Mucosa of descending colon (tissue), 3 donors: ENCODE measurements at regions not wholly inside any gene's neighbourhood (a gene's known extent, or its start where the extent isn't known, plus 50 kb on each side); places are given as distances from the start of the nearest gene placed in this dataset.

Source experiments
- ATAC-seq: fragments of 200-7000 bp; cut with Tn5 transposase; one replicate; pipeline ENCODE4 v1.9.1; 2020; ENCODE audit warnings: mild to moderate bottlenecking, moderate library complexity
- DNase-seq, 3 donors: peaks; one replicate each; pipeline ENCODE4 v3.0.0-alpha.2; 2020
- H3K36me3 ChIP-seq: fragments of 200-600 bp; one replicate; pipeline ENCODE4 v1.8.0; 2021; ENCODE audit warnings: low read depth, mild to moderate bottlenecking
- H3K4me1 ChIP-seq: fragments of 200-600 bp; one replicate; pipeline ENCODE4 v1.8.0; 2021; ENCODE audit warnings: low read depth, mild to moderate bottlenecking
- H3K4me3 ChIP-seq: fragments of 200-600 bp; one replicate; pipeline ENCODE4 v1.8.0; 2021; ENCODE audit warnings: mild to moderate bottlenecking
- H3K9me3 ChIP-seq: fragments of 200-600 bp; one replicate; pipeline ENCODE4 v1.8.0; 2021; ENCODE audit warnings: mild to moderate bottlenecking
- CTCF ChIP-seq: fragments of 200-600 bp; IDR thresholded peaks from one replicate; pipeline ENCODE4 v1.8.0; 2022; ENCODE audit warnings: antibody characterized with exemption, mild to moderate bottlenecking
- intact Hi-C, 2 donors: fragments of 100-400 bp; cut with DNase I in 1 of 2; cut with micrococcal nuclease in 1 of 2; formaldehyde crosslinking; loops; one replicate each; pipeline versions ENCODE4 v1.11.0 to v1.11.1; 2022; cut with DNase I, micrococcal nuclease
- donor health status: DM: no; HTN: no; CAD: no; lungs with moderate emphysema.
- donor health status: DM: no; HTN: no; CAD: no.
- donor health status: DM: no; HTN: yes; CAD: no.

- Histone ChIP-seq H3K4me3 (no peak overlapping the region), H3K9me3 (no peaks in the 10 kb centered on the region), H3K4me1 (no peaks in the 10 kb centered on the region), H3K36me3 (no peaks in the 10 kb centered on the region)
- intact Hi-C loops: no loop called here
- DNase-seq: no peak
- no peak for TF ChIP-seq CTCF
- ATAC-seq: no peak
Observed at GRCh38 chr2:61690078-61690596, 152.0 kb upstream of the XPO1 start.

GRCh38 chr2:61689568-61689967 is 151.4 kb upstream of the XPO1 start:
- Histone ChIP-seq H3K4me3 (no peak overlapping the region), H3K9me3 (no peaks in the 10 kb centered on the region), H3K36me3 (no peaks in the 10 kb centered on the region), H3K4me1 (no peaks in the 10 kb centered on the region)
- intact Hi-C loops: no loop called here
- DNase-seq (no peak), ATAC-seq (no peak)
- TF ChIP-seq CTCF: no peak

- Histone ChIP-seq H3K9me3 (no peaks in the 10 kb centered on the region), H3K36me3 (no peaks in the 10 kb centered on the region), H3K4me3 (no peak overlapping the region), H3K4me1 (no peaks in the 10 kb centered on the region)
- DNase-seq (no peak), ATAC-seq (no peak)
- intact Hi-C loops: no loop called here
- no peak for TF ChIP-seq CTCF
Observed at GRCh38 chr2:61688369-61689334, 150.5 kb upstream of the XPO1 start.

- DNase-seq: no peak
- no peak for TF ChIP-seq CTCF
- Histone ChIP-seq H3K36me3 (no peaks in the 10 kb centered on the region), H3K9me3 (peaks cover 15% of the 10 kb centered on the region), H3K4me3 (no peak overlapping the region), H3K4me1 (no peaks in the 10 kb centered on the region)
- intact Hi-C loops: no loop called here
- no peak for ATAC-seq
Observed at GRCh38 chr2:61679096-61679495, 140.9 kb upstream of the XPO1 start.

GRCh38 chr2:61677942-61678341 is 139.8 kb upstream of the XPO1 start:
- TF ChIP-seq CTCF: no peak
- ATAC-seq: no peak
- H3K4me3 ChIP-seq: no peak overlapping the region
- H3K36me3 ChIP-seq: no peaks in the 10 kb centered on the region
- intact Hi-C loops: no loop called here
- peaks cover 15% of the 10 kb centered on the region for H3K9me3 ChIP-seq
- no peaks in the 10 kb centered on the region for H3K4me1 ChIP-seq
- DNase-seq: no peak
